ENCODE measurements at regions not wholly inside any gene's neighbourhood (a gene's known extent, or its start where the extent isn't known, plus 50 kb on each side); places are given as distances from the start of the nearest gene placed in this dataset.

- no peak for TF ChIP-seq GATA2 (IDR thresholded peaks at IDR 0.05; ENCODE audit: low read depth, low read length)
- no peak for TF ChIP-seq GATA3 (IDR thresholded peaks at IDR 0.05; ENCODE audit: low read depth, low read length)
Measured at GRCh38 chr12:90048918-90049317, 340.3 kb upstream of the ATP2B1 start.

Measured in SH-SY5Y (cell line).